ENCODE measurements at regions not wholly inside any gene's neighbourhood (a gene's known extent, or its start where the extent isn't known, plus 50 kb on each side); places are given as distances from the start of the nearest gene placed in this dataset.

- no peak overlapping the region for H4K5ac ChIP-seq (ENCODE audit: low read depth, low read length)
- no peak overlapping the region for H3K23ac ChIP-seq (ENCODE audit: low read depth, low read length)
- ATAC-seq (ENCODE audit: low read depth) (no peak), DNase-seq (no peak)
- no peak overlapping the region for H3K4ac ChIP-seq (ENCODE audit: low read depth, low read length)
- TF ChIP-seq MAFK (IDR thresholded peaks at IDR 0.05; ENCODE audit: low read depth, low read length) (no peak), CHD1 (IDR thresholded peaks at IDR 0.05; ENCODE audit: low read depth, low read length) (no peak), MXI1 (IDR thresholded peaks at IDR 0.05; ENCODE audit: borderline replicate concordance, low read depth, low read length) (no peak), CTCF (conservative IDR thresholded peaks at IDR 0.05; ENCODE audit: low read depth, low read length) (no peak), BHLHE40 (IDR thresholded peaks at IDR 0.05; ENCODE audit: low read depth, low read length) (no peak), NFE2L2 (IDR thresholded peaks at IDR 0.05; ENCODE audit: low read depth, low read length) (no peak), RCOR1 (IDR thresholded peaks at IDR 0.05; ENCODE audit: insufficient replicate concordance, low read length) (no peak), RFX5 (IDR thresholded peaks at IDR 0.05; ENCODE audit: low read depth, low read length) (no peak), SMC3 (IDR thresholded peaks at IDR 0.05; ENCODE audit: low read depth, low read length) (no peak), MAZ (IDR thresholded peaks at IDR 0.05; ENCODE audit: borderline replicate concordance, low read depth, low read length) (no peak), USF2 (IDR thresholded peaks at IDR 0.05; ENCODE audit: low read depth, low read length) (no peak), FOS (IDR thresholded peaks at IDR 0.05; ENCODE audit: low read depth, low read length) (no peak), ELK1 (IDR thresholded peaks at IDR 0.05; ENCODE audit: borderline replicate concordance, low read depth, low read length) (no peak), CEBPB (IDR thresholded peaks at IDR 0.05; ENCODE audit: low read depth, low read length) (no peak), POLR2A (IDR thresholded peaks at IDR 0.05; ENCODE audit: low read depth, low read length) (no peak), RAD21 (IDR thresholded peaks at IDR 0.05; ENCODE audit: low read length) (no peak)
- H4K8ac ChIP-seq (ENCODE audit: low read depth in 2 of 2, low read length in 2 of 2), result no peak overlapping the region
- H2AK9ac ChIP-seq (replicated peaks; ENCODE audit: low read depth, low read length, poor library complexity), result no peak overlapping the region
- peaks cover 12% of the 10 kb centered on the region for H3K9me3 ChIP-seq (ENCODE audit: control insufficient read depth, insufficient read depth, low read length)
- WGBS, 2 experiments (ENCODE audit: extremely low coverage in 2 of 2, insufficient read length in 1 of 2), result no CpG with 5 or more reads among the region's 3 CpGs
- H2BK5ac ChIP-seq (ENCODE audit: low read depth, low read length, poor library complexity, severe bottlenecking), result no peak overlapping the region
- H4K20me1 ChIP-seq (ENCODE audit: insufficient read depth, low read length), result no peaks in the 10 kb centered on the region
- H3K27ac ChIP-seq (ENCODE audit: insufficient read depth, low read length), result no peak overlapping the region
- no peaks in the 10 kb centered on the region for H3K36me3 ChIP-seq (ENCODE audit: control insufficient read depth, insufficient read depth, low read length)
- intact Hi-C loops (cut with micrococcal nuclease), result no loop called here
- CTCF ChIA-PET, result no interaction called here
- H3K27me3 ChIP-seq (ENCODE audit: control insufficient read depth, insufficient read depth, low read length), result no peaks in the 10 kb centered on the region
- POLR2A ChIA-PET (ENCODE audit: unreplicated experiment), result no interaction called here
- dilution Hi-C loops (cut with HindIII; ENCODE audit: low sequenced_read_pairs, unreplicated experiment), result no loop called here
- H2BK120ac ChIP-seq (ENCODE audit: low read depth, low read length), result no peak overlapping the region
- no peak overlapping the region for H4K91ac ChIP-seq (ENCODE audit: insufficient read depth, low read depth, low read length)
- no peak overlapping the region for H3K14ac ChIP-seq (replicated peaks; ENCODE audit: low read depth, low read length)
- H3K4me1 ChIP-seq (ENCODE audit: control insufficient read depth, insufficient read depth, low read length), result no peaks in the 10 kb centered on the region
- no peak overlapping the region for H3K56ac ChIP-seq (ENCODE audit: extremely low read depth, insufficient read depth, low read length)
- BruUV-seq (replicated peaks), result no TSS peak
- no peak overlapping the region for H2AK5ac ChIP-seq (ENCODE audit: low read depth, low read length)
- H3K9ac ChIP-seq (ENCODE audit: low read depth, low read length), result no peak overlapping the region
- H2BK20ac ChIP-seq (ENCODE audit: low read depth, low read length), result no peak overlapping the region
- no peak overlapping the region for H2AFZ ChIP-seq (replicated peaks; ENCODE audit: low read length, poor library complexity)
- H3K18ac ChIP-seq (ENCODE audit: low read depth, low read length), result no peak overlapping the region
- no peak overlapping the region for H2BK15ac ChIP-seq (ENCODE audit: low read depth, low read length)
- in situ Hi-C loops (cut with MboI; ENCODE audit: low sequenced_read_pairs), result no loop called here
- no peaks in the 10 kb centered on the region for H3K79me1 ChIP-seq (ENCODE audit: low read depth in 1 of 2, low read length in 2 of 2)
- no peak overlapping the region for H3K4me2 ChIP-seq (ENCODE audit: low read depth, low read length)
- H3K4me3 ChIP-seq (ENCODE audit: insufficient read depth, low read depth, low read length), result no peak overlapping the region
- H3K9me1 ChIP-seq (ENCODE audit: insufficient read depth, low read length), result no peaks in the 10 kb centered on the region
Measured at GRCh38 chr3:167067787-167068161, 312.3 kb downstream of the ZBBX start.

All from IMR-90 (cell line).